NCI-H2227 (cell line): ENCODE measurements at regions not wholly inside any gene's neighbourhood (a gene's known extent, or its start where the extent isn't known, plus 50 kb on each side); places are given as distances from the start of the nearest gene placed in this dataset.

ENCODE experiments used
- DNase-seq: peaks from one replicate; lab custom pipeline; 2025; ENCODE audit not compliant: unreplicated experiment; lab: John Stamatoyannopoulos, UW

DNA sequence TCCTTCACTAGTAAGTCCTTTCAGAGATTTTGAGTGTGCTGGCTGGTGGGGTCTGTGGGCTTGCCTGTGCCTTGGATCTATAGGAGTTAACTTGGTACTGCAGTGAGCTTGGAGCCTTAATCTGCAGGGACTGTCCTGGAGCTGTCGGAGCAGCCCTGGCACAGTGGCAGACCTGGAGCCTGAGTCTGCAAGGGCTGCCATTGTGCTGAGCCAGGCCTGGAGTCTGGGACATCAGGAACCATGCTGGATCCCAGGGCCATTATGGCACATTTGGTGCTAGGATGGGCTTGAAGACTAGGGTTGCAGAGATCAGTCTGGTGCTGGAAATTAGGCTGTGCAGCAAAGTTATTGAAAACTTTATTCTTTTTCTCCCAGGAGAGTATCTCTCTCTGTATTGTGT is 665.4 kb downstream of the METTL15 start:
- DNase-seq, result no peak

DNA sequence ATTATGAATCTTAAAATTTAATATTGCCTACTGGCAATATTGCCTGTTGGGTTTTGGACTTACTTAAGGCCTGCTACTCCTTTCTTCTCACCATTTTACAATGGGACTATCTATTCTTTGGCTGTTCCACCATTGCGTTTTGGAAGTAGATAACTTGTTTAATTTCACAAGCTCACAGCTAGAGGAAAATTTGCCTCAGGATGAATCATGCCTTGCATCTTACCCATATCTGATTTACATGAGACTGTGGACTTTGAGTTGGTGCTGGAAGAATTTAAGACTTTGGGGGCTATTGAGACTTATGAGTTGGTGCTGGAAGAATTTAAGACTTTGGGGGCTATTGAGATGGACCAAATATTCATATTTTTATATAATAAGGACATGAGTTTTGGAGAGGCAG is 662.6 kb downstream of the METTL15 start:
- DNase-seq, result no peak

DNA sequence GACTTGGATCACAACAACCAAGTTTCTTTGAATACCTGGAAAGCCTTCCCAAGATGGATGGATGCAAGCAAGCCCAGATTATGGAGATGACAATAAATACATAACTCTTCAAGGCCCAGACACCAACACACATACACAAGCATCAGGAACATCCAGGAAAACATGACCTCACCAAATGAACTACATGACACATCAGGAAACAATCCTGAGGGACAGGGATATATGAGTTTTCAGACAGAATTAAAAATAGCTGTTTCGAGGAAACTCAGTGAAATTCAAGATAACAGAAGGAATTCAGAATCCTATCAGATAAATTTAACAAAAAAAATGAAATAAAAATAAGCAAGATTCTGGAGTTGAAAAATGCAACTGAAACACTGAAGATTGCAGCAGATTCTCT is 659.4 kb downstream of the METTL15 start:
- DNase-seq, result no peak

DNA sequence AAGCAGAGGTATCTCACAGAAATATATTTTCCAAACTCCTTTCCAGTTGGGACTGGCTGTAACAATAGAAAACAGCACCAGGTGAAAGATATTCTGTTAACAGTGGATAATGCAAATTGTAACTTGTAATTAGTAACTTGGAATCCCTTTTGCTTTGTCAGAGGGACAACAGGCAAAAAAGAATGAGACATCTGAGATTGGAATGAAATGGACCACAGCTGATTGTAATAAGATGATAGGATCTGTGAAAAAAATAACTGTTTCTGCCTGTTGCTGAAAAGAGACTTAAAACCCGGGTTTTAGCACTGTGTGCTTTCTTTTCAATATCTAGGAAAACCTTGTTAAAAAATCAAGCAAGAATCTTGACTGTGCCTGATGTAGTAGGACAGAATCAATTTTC is 655.7 kb downstream of the METTL15 start:
- DNase-seq, result no peak

DNA sequence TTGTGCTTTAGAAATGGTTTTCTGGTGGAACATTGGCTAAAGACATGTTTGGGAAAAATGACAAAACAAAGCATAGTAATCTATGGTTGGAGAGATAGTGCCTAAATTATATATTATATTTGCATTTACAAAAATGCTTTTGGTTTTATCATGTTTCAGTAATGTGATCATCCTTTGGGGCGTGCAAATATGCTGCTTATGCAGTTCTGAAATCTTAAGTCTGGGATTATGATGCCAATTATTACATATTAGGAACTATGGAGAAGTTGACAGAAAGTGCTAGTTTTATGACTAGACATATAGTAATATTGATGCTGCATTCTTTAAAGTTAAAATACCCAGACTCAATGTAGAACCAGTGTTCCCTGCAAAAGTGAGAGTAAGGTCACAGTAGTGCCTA is 655.0 kb downstream of the METTL15 start:
- no peak for DNase-seq

DNA sequence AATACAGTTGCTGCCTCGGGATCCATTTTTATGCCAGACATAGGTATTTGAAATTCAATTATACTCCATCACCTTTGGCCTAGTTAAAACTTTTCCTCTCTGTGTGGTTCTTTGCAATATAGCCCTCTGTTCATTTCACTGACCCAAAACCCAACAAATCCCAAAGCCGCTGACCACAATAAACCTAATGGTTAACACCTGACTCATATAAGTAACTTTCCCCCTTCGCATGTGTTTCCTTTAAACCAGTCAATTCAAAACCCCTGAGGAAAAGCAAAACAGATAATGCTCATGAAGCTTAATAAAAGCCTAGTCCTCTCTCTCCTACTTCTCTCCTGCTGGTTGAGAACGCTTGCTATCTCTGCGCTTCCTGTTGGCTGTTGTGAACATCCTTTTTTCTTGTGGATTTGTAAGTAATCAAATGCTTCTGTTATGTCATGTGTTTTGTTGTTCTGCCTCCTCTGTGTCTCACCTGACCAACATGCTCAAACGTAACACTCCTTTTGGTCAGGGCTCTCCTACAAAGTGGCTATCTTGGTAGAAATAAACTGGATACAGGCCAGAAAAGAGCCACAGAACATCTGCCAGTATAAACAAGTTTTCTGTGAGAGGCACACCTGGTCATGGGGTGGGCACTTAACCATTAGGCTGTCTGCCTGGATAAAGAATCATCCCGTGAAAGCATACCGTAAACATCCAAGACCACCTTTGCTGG is 652.6 kb downstream of the METTL15 start:
- DNase-seq, result no peak

DNA sequence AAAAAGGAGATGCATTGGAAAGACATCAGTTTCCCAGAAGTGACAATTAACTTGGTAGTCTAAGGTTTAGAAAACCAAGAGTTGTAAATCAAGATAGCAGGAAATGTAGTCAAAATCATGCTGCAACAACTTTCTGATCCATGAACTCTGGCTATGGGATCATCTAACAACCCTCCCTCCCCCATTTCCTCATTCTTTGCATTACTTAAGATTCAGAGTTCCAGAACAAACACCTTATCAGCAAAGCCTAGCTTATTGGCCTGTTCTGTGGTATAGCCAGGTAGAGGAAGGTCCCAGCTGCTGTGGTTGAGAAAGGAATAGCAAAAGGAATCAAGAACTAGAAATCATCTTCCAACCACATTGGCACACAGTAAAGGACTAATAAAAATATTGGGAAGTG is 651.1 kb downstream of the METTL15 start:
- no peak for DNase-seq

DNA sequence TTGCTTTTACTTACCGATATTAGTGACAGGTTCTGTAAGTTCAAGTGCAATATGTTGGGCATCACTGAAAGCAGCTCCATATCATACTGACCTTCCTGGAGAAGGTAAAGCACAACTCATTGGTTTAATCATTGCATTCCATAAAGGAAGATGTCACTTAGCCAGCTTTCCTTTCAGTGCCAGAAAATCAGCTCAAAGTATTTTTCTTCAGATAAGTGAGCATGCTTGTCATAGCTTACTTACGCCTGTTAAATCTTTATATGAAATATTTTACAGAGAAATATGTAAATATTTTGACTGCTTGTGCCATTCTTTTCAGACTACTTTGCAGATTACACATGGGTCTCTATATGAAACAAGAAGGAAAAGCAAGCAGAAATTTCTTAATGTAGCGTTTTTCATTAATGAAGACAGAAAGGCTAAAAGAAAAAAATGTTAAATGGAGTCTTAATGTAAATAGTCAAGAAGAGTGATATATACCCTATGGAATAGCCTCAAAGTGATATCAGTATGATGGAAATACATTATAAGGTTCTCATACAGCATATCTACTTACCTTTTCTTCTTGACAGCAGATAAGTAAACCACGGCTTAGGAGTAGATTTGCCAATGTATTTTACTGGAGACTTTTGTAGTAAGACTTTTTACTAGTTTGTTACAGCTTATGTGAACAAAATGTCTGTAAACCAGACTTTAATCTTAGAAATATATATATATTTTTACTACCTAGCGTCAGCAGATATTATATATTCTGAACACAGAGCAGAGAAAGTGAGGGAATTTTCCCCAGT is 649.7 kb downstream of the METTL15 start:
- DNase-seq, result no peak

DNA sequence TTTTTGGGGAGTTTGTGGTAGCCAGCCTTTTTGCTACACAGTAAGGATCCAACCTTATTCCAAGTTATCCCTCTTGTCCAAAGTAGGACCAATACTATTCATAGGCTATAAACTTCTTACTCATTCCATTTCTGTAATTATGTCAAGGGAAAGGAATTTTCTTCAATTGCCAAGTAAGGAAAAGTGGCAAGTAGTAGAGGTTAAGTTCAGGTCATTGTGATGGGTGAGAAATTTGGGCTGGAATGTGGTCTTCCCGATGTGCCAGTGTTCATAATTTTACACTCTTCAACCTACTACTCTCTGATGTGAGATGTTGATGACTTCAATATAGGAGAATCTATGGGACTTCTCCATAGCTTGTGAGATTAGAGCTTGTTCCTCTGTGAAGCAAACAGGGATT is 648.8 kb downstream of the METTL15 start:
- no peak for DNase-seq

DNA sequence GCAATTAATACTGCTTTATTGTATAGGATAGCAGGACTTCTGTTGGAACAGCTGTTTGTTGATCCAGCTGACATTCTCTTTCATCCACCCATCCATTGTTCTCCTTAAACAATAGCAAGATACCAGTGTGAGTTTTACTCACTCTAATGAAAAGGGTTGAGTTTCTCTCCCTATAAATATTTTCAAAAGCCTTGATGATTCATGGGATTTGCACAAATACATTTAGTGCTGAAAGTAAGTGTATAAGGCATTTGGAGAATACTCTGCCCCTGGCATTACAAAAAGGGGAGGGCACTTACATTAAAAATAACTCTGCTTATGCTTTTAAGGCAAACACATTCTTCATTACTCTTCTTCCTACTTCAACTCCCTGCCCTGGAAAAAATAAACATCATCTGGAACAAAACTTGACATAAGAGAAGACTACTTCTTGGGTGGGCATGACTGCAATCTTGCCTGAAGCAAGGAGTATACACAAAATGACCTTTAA is 634.9 kb downstream of the METTL15 start:
- no peak for DNase-seq

DNA sequence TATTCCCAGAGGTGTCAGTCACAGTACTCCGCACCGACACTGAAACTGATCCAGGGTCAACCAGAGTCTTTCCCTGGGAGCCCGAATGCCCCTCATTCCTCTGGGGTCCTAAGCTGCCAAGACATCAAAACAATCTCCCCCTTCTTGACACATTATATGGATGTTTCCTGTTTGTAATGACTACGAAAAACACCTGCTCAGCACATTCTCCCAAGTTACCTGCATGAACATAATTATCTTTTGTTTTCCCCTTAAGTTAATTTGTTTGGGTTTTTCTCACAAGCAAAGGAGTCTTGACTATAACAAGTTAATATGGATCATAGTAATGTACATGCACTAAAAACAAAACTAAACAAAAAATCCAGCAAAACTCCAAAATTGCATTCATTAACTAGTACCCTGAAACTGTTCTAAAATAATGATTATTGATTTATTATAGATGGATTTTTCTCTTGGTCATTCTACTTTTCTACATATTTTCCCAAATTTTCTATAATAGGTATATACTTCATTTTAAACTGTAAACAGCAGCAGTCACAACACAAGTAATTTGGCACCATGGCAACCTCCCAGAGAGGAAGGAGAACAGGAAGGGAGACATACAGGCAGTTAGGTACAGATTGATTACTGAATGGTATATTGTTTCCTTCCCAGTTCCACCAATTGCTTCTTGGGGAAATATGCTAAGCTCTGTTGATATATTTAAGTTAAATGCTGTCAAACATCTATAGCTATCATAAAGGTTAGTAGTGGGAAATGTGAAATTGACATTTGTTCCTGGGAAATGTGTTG is 631.5 kb downstream of the METTL15 start:
- no peak for DNase-seq

DNA sequence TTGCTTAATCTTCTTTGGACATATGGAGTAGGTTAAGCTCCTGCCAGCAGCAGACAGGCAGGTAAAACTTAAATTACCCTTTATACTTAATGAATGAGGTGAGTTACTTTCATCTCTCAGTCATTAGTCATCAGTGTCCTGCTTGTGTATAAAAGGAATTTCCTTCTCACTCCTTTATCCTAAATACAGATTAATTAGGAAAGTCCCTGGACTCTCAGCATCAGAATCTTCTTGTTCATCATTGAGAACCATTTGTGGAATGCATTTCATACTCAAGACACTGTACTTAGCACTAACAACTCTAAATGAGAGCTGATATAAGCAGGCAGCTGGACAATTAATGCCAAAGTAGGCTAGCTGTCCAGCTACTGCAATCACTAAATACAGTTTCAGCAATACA is 630.4 kb downstream of the METTL15 start:
- no peak for DNase-seq

DNA sequence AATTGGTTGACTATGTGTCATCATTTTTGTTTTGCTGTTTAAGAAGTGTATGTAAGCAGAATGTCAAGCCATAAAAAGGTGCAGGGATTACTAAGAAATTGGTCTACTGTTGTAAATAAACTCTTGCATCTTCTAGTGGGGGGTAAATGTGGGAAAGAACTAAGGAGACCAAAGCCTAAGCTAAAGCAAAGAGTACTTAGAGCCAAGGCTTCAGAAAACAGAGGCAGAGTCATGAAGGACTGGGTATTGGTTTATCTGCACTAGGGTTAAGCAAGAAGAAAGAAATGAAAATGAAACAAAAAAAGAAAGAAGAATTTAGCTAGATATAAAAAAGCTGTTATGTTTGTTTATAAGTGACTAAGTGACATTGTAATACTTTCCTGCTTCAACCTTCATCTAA is 628.1 kb downstream of the METTL15 start:
- DNase-seq, result no peak

DNA sequence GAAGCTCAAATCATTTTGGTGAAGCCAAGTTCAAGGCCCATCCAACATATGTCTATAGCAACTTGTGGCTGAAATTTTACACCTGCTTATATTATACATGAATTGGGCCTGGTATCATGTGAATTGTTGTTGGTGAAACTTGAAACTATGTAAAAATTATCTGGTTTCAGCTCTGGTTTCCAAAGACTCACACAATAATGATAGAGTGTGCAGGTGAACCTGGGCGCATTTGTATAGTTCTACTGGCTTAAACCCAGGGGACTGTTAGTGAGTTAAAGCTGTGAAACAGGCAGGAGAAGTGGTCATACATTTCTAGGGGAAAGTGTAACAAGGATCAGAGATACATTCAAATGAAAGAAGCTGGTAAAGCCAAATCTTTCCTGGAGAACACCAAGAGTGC is 627.3 kb downstream of the METTL15 start:
- no peak for DNase-seq

DNA sequence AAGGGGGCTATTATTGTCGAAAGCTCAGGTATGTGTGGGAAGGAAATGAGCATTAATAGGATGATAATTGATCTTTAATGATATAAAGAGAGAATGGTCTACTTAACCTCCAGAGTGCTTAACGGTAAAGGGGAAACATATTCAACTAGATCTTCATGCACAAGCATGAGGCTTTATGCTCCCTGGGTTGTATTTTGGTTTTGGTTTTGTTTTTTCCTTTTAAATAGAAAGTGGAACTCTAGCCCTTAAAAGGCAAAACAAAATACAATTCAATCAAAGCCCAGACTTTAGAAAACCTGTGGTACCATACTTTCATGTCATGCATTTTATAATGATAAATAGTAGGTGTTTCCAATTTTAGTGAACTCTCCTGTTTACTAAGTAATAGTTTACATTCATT is 622.7 kb downstream of the METTL15 start:
- DNase-seq, result no peak

DNA sequence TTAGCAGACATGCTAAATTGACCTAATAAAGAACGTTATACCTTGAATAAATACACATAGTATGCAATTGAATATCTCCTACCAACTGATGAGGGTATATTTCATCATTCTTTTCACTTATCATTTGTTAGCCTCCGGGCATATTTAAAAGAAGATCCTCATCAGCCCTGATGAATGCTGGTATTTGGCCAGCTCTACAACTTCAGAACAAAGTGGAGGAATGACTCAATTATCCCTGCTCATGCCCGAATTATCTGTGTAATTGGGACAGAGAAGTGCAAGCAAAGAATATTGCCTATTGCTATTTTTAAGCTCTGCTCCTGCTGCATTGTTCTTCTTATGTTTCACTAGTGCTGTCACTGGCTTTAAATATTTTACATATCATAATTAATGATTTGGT is 622.1 kb downstream of the METTL15 start:
- no peak for DNase-seq

DNA sequence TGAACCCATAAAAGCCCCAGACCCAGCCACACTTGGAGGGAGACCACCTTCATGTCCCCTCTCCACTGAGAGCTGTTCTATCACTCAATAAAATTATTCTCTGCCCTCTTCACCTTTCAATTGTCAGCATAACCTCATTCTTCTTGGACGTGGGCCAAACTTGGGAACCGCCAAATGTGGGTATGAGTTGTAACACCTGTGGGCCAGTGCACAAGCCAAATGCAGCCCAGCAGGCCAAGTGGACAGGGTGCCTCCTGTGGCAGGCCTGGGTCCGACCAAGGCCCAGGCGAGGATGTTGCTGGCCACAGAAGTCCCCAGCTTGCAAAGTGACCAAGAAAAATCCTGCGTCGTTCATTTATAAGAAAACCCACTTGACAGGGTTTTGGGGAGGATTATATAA is 621.2 kb downstream of the METTL15 start:
- no peak for DNase-seq

DNA sequence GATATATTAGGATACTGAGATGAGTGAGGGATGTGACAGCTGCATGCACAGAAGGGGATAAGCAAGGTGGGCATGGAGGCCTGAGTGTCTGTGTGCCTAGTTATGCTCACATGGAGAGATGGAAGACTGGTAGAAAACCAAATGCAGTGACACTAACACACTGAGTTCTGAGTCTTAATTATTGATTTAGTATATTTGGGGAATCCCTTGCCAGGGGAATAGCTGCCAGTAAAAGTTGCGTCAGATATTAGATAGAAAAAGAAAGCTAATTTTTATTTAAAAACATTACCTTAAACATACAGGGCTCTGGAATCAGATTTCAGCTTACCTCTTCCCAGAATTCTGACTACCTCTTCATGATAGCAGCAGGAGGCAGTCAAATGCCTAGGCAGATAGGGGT is 620.5 kb downstream of the METTL15 start:
- no peak for DNase-seq

DNA sequence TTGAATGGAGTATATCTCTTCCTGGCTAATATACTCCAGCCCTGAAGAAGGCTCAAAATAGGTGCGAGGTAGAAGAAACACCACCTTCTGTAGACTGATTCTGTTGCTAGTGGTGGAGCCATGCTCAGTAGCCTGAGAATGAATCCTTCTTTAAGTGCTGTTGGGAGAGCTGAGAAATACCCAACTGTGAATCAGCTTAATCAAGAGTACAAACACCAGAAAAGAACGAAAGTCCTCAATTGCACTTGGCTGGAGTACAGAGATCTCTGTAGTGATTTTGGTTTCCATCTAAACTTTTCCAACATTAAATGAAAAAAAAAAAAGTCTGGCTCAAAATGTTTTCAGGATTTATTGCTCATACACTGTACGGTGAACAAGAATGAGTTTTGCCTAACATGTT is 619.1 kb downstream of the METTL15 start:
- no peak for DNase-seq

DNA sequence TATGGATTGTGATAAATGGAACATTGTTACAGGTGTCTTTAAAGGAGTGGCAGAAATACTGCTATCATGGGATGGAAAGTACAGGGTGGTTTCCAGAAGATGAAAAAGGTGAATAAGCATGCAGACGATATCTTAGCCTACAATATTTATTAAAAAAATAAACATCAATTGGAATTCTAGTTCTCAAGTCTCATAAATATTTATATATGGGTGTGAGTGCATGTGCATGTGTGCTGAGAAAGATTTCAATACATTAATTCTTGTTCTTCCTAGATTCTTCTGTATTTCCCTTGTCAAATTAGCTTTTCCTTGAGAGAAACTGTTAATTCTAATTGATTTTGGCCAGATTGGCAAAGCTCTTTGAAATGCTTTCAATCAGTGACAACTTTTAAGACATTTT is 618.2 kb downstream of the METTL15 start:
- no peak for DNase-seq

DNA sequence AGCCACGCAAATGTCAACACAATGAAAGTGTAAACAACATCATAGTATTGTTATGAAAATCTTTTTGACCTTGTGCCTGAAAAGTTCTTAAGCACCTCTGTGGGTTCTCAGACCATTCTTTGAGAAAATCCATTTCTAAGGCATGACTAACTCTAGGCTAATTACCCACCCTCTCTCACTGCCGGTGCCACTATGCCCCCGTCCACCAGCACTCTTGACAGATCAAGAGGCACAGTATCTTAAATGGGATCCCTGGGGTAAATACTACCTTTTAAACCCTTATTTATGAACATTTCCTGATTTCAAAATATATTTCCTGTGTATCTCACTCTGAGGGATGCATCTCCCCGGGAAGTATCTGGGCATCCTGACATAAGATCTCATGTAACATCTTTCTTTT is 607.5 kb downstream of the METTL15 start:
- DNase-seq, result no peak

DNA sequence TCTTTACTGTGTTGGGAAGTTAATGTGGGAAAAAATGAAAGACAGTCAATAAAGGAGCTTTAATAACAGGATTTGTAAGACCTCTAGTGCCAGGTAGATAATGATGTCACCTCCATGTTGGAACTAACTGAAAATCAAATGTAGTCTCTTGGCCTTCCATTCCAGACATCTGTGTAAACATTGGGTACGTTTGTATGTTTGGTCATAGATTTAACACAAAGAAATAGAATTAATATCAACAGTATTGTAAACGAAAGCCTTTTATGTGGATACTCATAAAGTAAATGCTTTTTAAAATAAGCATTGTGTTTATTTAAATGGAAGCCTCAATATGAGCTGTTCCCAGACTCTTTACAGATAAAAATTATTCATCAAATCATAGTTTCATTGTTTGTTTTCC is 605.7 kb downstream of the METTL15 start:
- DNase-seq, result no peak
